NB4 (cell line): ENCODE measurements at regions not wholly inside any gene's neighbourhood (a gene's known extent, or its start where the extent isn't known, plus 50 kb on each side); places are given as distances from the start of the nearest gene placed in this dataset.

Experiments used
- CTCF ChIP-seq: IDR thresholded peaks from one replicate; pipeline ENCODE4 v1.5.1; 2012; ENCODE audit warnings: low read depth, low read length
- MAX ChIP-seq: IDR thresholded peaks from 2 replicates; pipeline ENCODE4 v1.6.1; 2011; ENCODE audit warnings: low read depth, low read length
- MYC ChIP-seq: IDR thresholded peaks from 2 replicates; pipeline ENCODE4 v1.6.1; 2011; ENCODE audit warnings: low read depth, low read length
- POLR2A ChIP-seq: IDR thresholded peaks from 2 replicates; pipeline ENCODE4 v1.6.1; 2011; ENCODE audit warnings: mild to moderate bottlenecking; ENCODE audit not compliant: insufficient read length; ENCODE audit errors: extremely low read depth

GRCh38 chr7:24502135-24502488, 71.1 kb upstream of the PALS2 start:
- TF ChIP-seq CTCF (no peak), POLR2A (no peak), MAX (no peak), MYC (no peak)
